Natural killer cell (primary cell): ENCODE measurements at regions not wholly inside any gene's neighbourhood (a gene's known extent, or its start where the extent isn't known, plus 50 kb on each side); places are given as distances from the start of the nearest gene placed in this dataset.

Experiments used
- ATAC-seq, 3 donors: fragments of 150-1000 bp in 2 of 3; fragments of 200-7000 bp in 1 of 3; cut with Tn5 transposase; 1 replicate in 1 of 3; 2 replicates in 2 of 3; pipeline ENCODE4 v1.10.0; 2021; ENCODE audit warnings: mild to moderate bottlenecking in 2 of 3, moderate library complexity in 2 of 3
- DNase-seq, 2 donors: peaks; one replicate each; pipeline versions ENCODE4 v3.0.0 to v3.0.0-alpha.2; 2013 to 2021; ENCODE audit warnings: mixed read lengths in 1 of 2
- H3K27ac ChIP-seq: one replicate; pipeline ENCODE4 v1.5.1; 2013; ENCODE audit warnings: mild to moderate bottlenecking, low read length
- H3K27me3 ChIP-seq: one replicate; pipeline ENCODE4 v1.6.1; 2013; ENCODE audit warnings: low read length; ENCODE audit not compliant: control insufficient read depth, insufficient read depth
- H3K36me3 ChIP-seq: one replicate; pipeline ENCODE4 v1.6.1; 2013; ENCODE audit warnings: low read length; ENCODE audit not compliant: control insufficient read depth, insufficient read depth
- H3K4me1 ChIP-seq: one replicate; pipeline ENCODE4 v1.6.1; 2013; ENCODE audit warnings: low read length; ENCODE audit not compliant: control insufficient read depth, insufficient read depth
- H3K4me3 ChIP-seq: one replicate; pipeline ENCODE4 v1.5.1; 2013; ENCODE audit warnings: low read length
- H3K9me3 ChIP-seq: one replicate; pipeline ENCODE4 v1.6.1; 2013; ENCODE audit warnings: low read length; ENCODE audit not compliant: control insufficient read depth, insufficient read depth
- H3K27ac Mint-ChIP-seq, 2 donors: one replicate each; pipeline ENCODE4 v1.8.0; 2022; ENCODE audit warnings: mild to moderate bottlenecking in 2 of 2, mixed read lengths in 2 of 2, moderate library complexity in 1 of 2
- H3K27me3 Mint-ChIP-seq, 2 donors: one replicate each; pipeline ENCODE4 v1.8.0; 2022; ENCODE audit warnings: low read depth in 2 of 2, mixed read lengths in 2 of 2
- H3K36me3 Mint-ChIP-seq: one replicate; pipeline ENCODE4 v1.8.0; 2022; ENCODE audit warnings: mixed read lengths
- H3K4me1 Mint-ChIP-seq, 2 donors: one replicate each; pipeline ENCODE4 v1.8.0; 2022; ENCODE audit warnings: mixed read lengths in 2 of 2
- H3K4me3 Mint-ChIP-seq: one replicate; pipeline ENCODE4 v1.8.0; 2022; ENCODE audit warnings: mild to moderate bottlenecking, moderate library complexity, mixed read lengths
- H3K9me3 Mint-ChIP-seq, 2 donors: one replicate each; pipeline ENCODE4 v1.8.0; 2022; ENCODE audit warnings: mixed read lengths in 2 of 2
- CTCF ChIP-seq: fragments of 200-600 bp; IDR thresholded peaks from one replicate; pipeline ENCODE4 v1.8.0; 2022; ENCODE audit warnings: antibody characterized with exemption
- WGBS: methylation state at CpG from one replicate; pipeline ENCODE4 v1.1.7; 2013; ENCODE audit warnings: missing lambda C conversion rate; ENCODE audit not compliant: insufficient coverage; 5-methylcytosine and 5-hydroxymethylcytosine counted together
- intact Hi-C: fragments of 100-400 bp; cut with micrococcal nuclease; formaldehyde crosslinking; loops from one replicate; pipeline ENCODE4 v1.14.2; 2022

- TF ChIP-seq CTCF: no peak
- no peaks in the 10 kb centered on the region for H3K9me3 Mint-ChIP-seq
- Histone ChIP-seq H3K4me3 (no peak overlapping the region), H3K36me3 (no peaks in the 10 kb centered on the region), H3K27me3 (no peaks in the 10 kb centered on the region), H3K27ac (no peak overlapping the region), H3K4me1 (no peaks in the 10 kb centered on the region), H3K9me3 (no peaks in the 10 kb centered on the region)
- ATAC-seq (no peak), DNase-seq (no peak)
- intact Hi-C loops: no loop called here
- H3K27ac Mint-ChIP-seq: no peak overlapping the region
- H3K27me3 Mint-ChIP-seq: peaks cover 0 to 14% of the 10 kb centered on the region in 2 donors
- no peaks in the 10 kb centered on the region for H3K36me3 Mint-ChIP-seq
- H3K4me3 Mint-ChIP-seq: no peak overlapping the region
- no peaks in the 10 kb centered on the region for H3K4me1 Mint-ChIP-seq
- 89% methylated on average over 7 of the region's 7 CpGs for WGBS
Observed at GRCh38 chr3:14289590-14290461, 111.2 kb downstream of the LSM3 start.

DNA sequence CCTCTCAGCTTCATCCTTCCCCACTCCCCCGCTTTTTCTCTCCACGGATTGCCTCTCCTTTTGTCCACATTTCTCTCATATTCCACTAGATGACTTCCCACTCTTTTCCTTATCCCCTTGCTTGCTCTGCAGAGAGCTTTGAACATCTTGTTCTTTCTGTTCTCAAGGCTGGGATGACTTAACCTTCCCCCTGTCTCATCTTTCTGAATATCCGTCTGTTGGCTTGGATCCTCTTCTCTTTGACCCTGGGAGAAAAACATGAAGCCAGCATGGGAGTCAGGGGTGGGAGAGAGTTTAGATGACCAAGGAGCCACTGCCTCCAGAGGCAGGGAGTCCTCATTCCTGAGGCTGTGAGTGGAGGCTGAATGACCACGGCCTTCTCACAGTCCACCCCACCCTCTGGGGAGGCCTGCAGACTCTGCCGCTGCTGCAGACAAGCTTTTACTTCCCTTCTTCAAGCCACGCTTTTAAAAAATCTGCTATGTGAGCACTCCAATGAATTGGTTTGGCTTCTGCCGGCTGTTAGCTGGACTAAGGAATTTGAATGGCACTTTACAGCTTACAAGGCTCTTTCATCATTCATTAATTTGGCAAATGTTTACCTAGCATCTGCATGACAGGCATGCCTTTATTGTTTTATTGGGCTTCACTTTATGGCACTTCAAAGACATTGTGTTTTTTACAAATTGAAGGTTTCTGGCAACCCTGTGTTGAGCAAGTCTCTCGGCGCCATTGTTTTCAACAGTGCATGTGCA is 111.6 kb upstream of the SLC6A6 start:
- no peaks in the 10 kb centered on the region for H3K4me1 Mint-ChIP-seq
- DNase-seq (no peak), ATAC-seq (no peak)
- 83% methylated on average over 9 of the region's 9 CpGs for WGBS
- Histone ChIP-seq H3K27me3 (no peaks in the 10 kb centered on the region), H3K4me3 (no peak overlapping the region), H3K9me3 (no peaks in the 10 kb centered on the region), H3K36me3 (no peaks in the 10 kb centered on the region), H3K27ac (no peak overlapping the region), H3K4me1 (no peaks in the 10 kb centered on the region)
- peaks cover 0 to 14% of the 10 kb centered on the region in 2 donors for H3K27me3 Mint-ChIP-seq
- no peak overlapping the region for H3K27ac Mint-ChIP-seq
- no peak overlapping the region for H3K4me3 Mint-ChIP-seq
- no peaks in the 10 kb centered on the region for H3K9me3 Mint-ChIP-seq
- no peaks in the 10 kb centered on the region for H3K36me3 Mint-ChIP-seq
- intact Hi-C loops: no loop called here
- TF ChIP-seq CTCF: no peak

DNA sequence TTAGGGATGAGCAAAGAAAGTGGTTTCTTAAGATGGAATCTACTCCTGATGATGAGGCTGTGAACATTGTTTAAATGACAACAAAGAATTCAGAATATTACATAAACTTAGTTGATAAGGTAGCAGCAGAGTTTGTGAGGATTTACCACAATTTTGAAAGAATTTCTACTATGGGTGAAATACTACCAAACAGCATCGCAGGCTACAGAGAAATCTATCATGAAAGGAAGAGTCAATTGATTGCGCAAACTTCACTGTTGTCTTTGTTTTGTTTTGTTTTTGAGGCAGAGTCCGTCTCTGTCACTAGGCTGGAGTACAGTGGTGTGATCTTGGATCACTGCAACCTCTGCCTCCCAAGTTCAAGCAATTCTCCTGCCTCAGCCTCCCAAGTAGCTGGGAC is 107.4 kb upstream of the SLC6A6 start:
- H3K9me3 ChIP-seq: no peaks in the 10 kb centered on the region
- H3K27ac Mint-ChIP-seq: no peak overlapping the region
- ATAC-seq (no peak), DNase-seq (no peak)
- no peaks in the 10 kb centered on the region for H3K36me3 ChIP-seq
- H3K27me3 Mint-ChIP-seq: peaks cover 10 to 14% of the 10 kb centered on the region in 2 donors
- peaks cover 14% of the 10 kb centered on the region for H3K4me1 ChIP-seq
- H3K36me3 Mint-ChIP-seq: no peaks in the 10 kb centered on the region
- WGBS: 98% methylated on average over 3 of the region's 3 CpGs
- intact Hi-C loops: no loop called here
- H3K27me3 ChIP-seq: peaks cover 4% of the 10 kb centered on the region
- H3K27ac ChIP-seq: no peak overlapping the region
- H3K4me3 ChIP-seq: no peak overlapping the region
- TF ChIP-seq CTCF: no peak
- H3K9me3 Mint-ChIP-seq: no peaks in the 10 kb centered on the region
- no peak overlapping the region for H3K4me3 Mint-ChIP-seq
- peaks cover 0 to 8% of the 10 kb centered on the region in 2 donors for H3K4me1 Mint-ChIP-seq
